Osteoblast (primary cell): ENCODE measurements at regions not wholly inside any gene's neighbourhood (a gene's known extent, or its start where the extent isn't known, plus 50 kb on each side); places are given as distances from the start of the nearest gene placed in this dataset.

ENCODE experiments used
- DNase-seq: peaks from one replicate; pipeline ENCODE4 v3.0.0; 2011; ENCODE audit warnings: low spot score, mixed read lengths; ENCODE audit not compliant: insufficient read length; ENCODE audit errors: missing footprints
- H2AFZ ChIP-seq: 2 replicates; pipeline ENCODE4 v1.6.0; 2011; ENCODE audit warnings: mild to moderate bottlenecking, low read length
- H3K27ac ChIP-seq: 2 replicates; pipeline ENCODE4 v1.5.1; 2011; ENCODE audit warnings: mild to moderate bottlenecking, low read depth, low read length, moderate library complexity
- H3K27me3 ChIP-seq: 2 replicates; pipeline ENCODE4 v1.6.0; 2012; ENCODE audit warnings: mild to moderate bottlenecking, control low read depth, inconsistent platforms, low read length, moderate library complexity; ENCODE audit not compliant: insufficient read depth
- H3K36me3 ChIP-seq: 2 replicates; pipeline ENCODE4 v1.5.1; 2011; ENCODE audit warnings: mild to moderate bottlenecking, low read length, control low read depth, moderate library complexity; ENCODE audit not compliant: insufficient read depth
- H3K4me1 ChIP-seq: 2 replicates; pipeline ENCODE4 v1.5.1; 2011; ENCODE audit warnings: mild to moderate bottlenecking, low read length, control low read depth, moderate library complexity; ENCODE audit not compliant: insufficient read depth
- H3K4me2 ChIP-seq: 2 replicates; pipeline ENCODE4 v1.6.0; 2011; ENCODE audit warnings: mild to moderate bottlenecking, low read length; ENCODE audit not compliant: insufficient read depth
- H3K4me3 ChIP-seq: fragments of 200-600 bp; sonication (generic); 3 replicates; pipeline ENCODE4 v1.5.1; 2012; ENCODE audit warnings: mild to moderate bottlenecking, low read length, inconsistent platforms; ENCODE audit not compliant: insufficient read depth
- H3K79me2 ChIP-seq: 2 replicates; pipeline ENCODE4 v1.6.0; 2012; ENCODE audit warnings: mild to moderate bottlenecking, low read length, control low read depth, inconsistent platforms; ENCODE audit not compliant: insufficient read depth
- H3K9me3 ChIP-seq: 2 replicates; pipeline ENCODE4 v1.5.1; 2011; ENCODE audit warnings: low read depth, low read length, control low read depth
- H4K20me1 ChIP-seq: 2 replicates; pipeline ENCODE4 v1.6.0; 2012; ENCODE audit warnings: mild to moderate bottlenecking, low read length, control low read depth; ENCODE audit not compliant: insufficient read depth
- TF ChIP-seq, protein P1 (sequence below): IDR thresholded peaks from 2 replicates; pipeline ENCODE4 v1.5.1; 2011; ENCODE audit warnings: mild to moderate bottlenecking, low read depth, low read length, moderate library complexity; ENCODE audit errors: extremely low read depth

GRCh38 chr6:92635553-92636153 is 783.7 kb downstream of the EPHA7 start:
- H3K4me1 ChIP-seq = no peaks in the 10 kb centered on the region
- H3K36me3 ChIP-seq = no peaks in the 10 kb centered on the region
- no peaks in the 10 kb centered on the region for H3K9me3 ChIP-seq
- no peaks in the 10 kb centered on the region for H3K27me3 ChIP-seq
- no peak overlapping the region for H3K27ac ChIP-seq
- DNase-seq = no peak
- TF ChIP-seq, protein P1, sequence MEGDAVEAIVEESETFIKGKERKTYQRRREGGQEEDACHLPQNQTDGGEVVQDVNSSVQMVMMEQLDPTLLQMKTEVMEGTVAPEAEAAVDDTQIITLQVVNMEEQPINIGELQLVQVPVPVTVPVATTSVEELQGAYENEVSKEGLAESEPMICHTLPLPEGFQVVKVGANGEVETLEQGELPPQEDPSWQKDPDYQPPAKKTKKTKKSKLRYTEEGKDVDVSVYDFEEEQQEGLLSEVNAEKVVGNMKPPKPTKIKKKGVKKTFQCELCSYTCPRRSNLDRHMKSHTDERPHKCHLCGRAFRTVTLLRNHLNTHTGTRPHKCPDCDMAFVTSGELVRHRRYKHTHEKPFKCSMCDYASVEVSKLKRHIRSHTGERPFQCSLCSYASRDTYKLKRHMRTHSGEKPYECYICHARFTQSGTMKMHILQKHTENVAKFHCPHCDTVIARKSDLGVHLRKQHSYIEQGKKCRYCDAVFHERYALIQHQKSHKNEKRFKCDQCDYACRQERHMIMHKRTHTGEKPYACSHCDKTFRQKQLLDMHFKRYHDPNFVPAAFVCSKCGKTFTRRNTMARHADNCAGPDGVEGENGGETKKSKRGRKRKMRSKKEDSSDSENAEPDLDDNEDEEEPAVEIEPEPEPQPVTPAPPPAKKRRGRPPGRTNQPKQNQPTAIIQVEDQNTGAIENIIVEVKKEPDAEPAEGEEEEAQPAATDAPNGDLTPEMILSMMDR = no peak
- no peak overlapping the region for H3K4me2 ChIP-seq
- H3K4me3 ChIP-seq = no peak overlapping the region
- no peaks in the 10 kb centered on the region for H3K79me2 ChIP-seq
- H2AFZ ChIP-seq = no peak overlapping the region
- no peaks in the 10 kb centered on the region for H4K20me1 ChIP-seq

DNA sequence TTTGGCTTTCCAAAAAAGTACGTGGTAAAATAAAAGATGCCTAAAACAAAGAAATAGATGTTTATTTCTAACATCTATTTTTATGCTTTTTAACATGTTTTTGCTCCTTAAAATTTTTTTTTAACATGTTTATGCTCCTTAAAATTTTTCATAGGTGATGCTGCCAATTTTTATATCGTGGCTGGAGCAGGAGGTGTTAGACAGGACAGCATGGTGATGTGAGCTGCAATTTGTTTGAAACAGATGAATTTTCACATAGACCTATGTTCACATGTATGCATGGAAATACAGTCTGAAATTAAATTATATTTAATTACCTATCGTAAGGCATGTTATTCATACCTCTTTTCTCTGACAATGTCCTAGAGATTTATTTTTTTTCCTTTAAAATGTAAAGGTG is 784.8 kb downstream of the EPHA7 start:
- TF ChIP-seq, protein P1 = no peak
- Histone ChIP-seq H4K20me1 (no peaks in the 10 kb centered on the region), H3K9me3 (no peaks in the 10 kb centered on the region), H3K79me2 (no peaks in the 10 kb centered on the region), H3K27ac (no peak overlapping the region), H3K27me3 (no peaks in the 10 kb centered on the region), H2AFZ (no peak overlapping the region), H3K4me2 (no peak overlapping the region), H3K36me3 (no peaks in the 10 kb centered on the region), H3K4me1 (no peaks in the 10 kb centered on the region), H3K4me3 (no peak overlapping the region)
- no peak for DNase-seq

DNA sequence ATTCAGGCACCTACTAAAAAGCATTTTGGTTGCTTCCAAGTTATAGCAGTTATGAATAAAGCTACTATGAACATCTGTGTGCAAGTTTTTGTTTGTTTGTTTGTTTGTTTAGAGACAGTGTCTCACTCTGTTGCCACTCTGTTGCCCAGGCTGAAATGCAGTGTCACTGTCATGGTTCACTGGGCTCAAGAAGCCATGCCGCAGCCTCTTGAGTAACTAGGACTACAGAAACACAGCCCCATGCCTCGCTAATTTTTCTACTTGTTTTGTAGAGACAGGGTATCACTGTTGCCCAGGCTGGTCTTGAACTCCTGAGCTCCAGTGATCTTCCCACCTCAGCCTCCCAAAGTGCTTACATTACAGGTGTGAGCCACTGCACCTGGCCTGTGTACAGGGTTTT is 795.9 kb downstream of the EPHA7 start:
- no peak overlapping the region for H3K4me3 ChIP-seq
- H3K9me3 ChIP-seq = no peaks in the 10 kb centered on the region

GRCh38 chr6:92617721-92618120 is 801.6 kb downstream of the EPHA7 start:
- Histone ChIP-seq H3K36me3 (no peaks in the 10 kb centered on the region), H3K4me3 (no peak overlapping the region), H3K4me1 (no peaks in the 10 kb centered on the region), H3K79me2 (no peaks in the 10 kb centered on the region), H3K9me3 (no peaks in the 10 kb centered on the region), H3K27me3 (no peaks in the 10 kb centered on the region), H4K20me1 (no peaks in the 10 kb centered on the region), H2AFZ (no peak overlapping the region), H3K27ac (no peak overlapping the region), H3K4me2 (no peak overlapping the region)
- TF ChIP-seq, protein P1 = no peak
- DNase-seq = no peak

More for the DNA sequence above, 795.9 kb downstream of the EPHA7 start:
- TF ChIP-seq, protein P1 = no peak
- no peak overlapping the region for H3K27ac ChIP-seq
- no peak for DNase-seq
- no peak overlapping the region for H3K4me2 ChIP-seq
- H2AFZ ChIP-seq = no peak overlapping the region
- H4K20me1 ChIP-seq = no peaks in the 10 kb centered on the region
- no peaks in the 10 kb centered on the region for H3K79me2 ChIP-seq
- no peaks in the 10 kb centered on the region for H3K4me1 ChIP-seq
- no peaks in the 10 kb centered on the region for H3K36me3 ChIP-seq
- no peaks in the 10 kb centered on the region for H3K27me3 ChIP-seq
